A673 (cell line): ENCODE measurements at regions not wholly inside any gene's neighbourhood (a gene's known extent, or its start where the extent isn't known, plus 50 kb on each side); places are given as distances from the start of the nearest gene placed in this dataset.

Experiments
- EZH2 ChIP-seq: fragments of 200-600 bp; sonication (generic); IDR thresholded peaks from 2 replicates; pipeline ENCODE4 v1.6.1; 2017; ENCODE audit warnings: borderline replicate concordance, low read depth, mild to moderate bottlenecking, mixed read lengths, antibody characterized with exemption, low read length; ENCODE audit not compliant: poor library complexity, severe bottlenecking
- TF ChIP-seq, protein P1 (sequence below): fragments of 300-800, 200-600 bp; sonication (generic); conservative IDR thresholded peaks from 2 replicates; pipeline ENCODE4 v1.5.1; 2017; ENCODE audit warnings: low read depth, mild to moderate bottlenecking, antibody characterized with exemption, low read length, moderate library complexity, mixed read lengths

DNA sequence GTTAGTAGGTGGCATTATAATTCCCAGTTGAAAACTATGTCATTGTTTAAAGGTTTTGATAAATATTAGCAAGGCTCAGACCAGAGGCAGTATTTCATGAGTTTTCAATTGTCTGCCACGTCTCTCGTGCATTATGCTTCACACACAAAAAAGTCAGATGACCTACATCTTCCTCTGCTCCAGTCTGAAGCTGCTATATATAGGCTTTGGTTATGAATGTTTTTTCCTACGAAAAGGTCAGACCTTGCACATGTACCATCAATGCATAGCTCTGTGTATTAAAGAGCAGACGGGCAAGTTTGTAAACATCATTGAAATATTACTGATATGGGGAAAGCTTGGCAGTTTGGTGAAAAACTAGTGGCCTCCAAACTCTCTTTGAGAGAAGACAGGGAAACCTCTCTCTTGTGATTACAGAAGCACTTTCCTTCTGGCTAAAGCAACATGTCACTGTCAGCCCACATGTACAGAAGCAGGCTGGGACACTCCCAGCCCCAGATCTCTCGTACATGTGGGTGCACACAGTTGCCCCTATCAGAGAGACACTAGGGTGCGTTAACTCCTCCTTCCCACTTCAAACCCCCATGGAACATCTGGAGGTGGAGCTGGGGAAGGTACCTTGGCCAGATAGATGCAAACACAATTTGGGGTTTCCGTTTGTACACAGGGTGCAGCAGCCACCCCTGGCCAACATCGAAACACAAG, 184.0 kb upstream of the BCL6 start:
- TF ChIP-seq, protein P1, sequence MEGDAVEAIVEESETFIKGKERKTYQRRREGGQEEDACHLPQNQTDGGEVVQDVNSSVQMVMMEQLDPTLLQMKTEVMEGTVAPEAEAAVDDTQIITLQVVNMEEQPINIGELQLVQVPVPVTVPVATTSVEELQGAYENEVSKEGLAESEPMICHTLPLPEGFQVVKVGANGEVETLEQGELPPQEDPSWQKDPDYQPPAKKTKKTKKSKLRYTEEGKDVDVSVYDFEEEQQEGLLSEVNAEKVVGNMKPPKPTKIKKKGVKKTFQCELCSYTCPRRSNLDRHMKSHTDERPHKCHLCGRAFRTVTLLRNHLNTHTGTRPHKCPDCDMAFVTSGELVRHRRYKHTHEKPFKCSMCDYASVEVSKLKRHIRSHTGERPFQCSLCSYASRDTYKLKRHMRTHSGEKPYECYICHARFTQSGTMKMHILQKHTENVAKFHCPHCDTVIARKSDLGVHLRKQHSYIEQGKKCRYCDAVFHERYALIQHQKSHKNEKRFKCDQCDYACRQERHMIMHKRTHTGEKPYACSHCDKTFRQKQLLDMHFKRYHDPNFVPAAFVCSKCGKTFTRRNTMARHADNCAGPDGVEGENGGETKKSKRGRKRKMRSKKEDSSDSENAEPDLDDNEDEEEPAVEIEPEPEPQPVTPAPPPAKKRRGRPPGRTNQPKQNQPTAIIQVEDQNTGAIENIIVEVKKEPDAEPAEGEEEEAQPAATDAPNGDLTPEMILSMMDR = no peak
- no peak for TF ChIP-seq EZH2
